ENCODE measurements at regions not wholly inside any gene's neighbourhood (a gene's known extent, or its start where the extent isn't known, plus 50 kb on each side); places are given as distances from the start of the nearest gene placed in this dataset.

DNA sequence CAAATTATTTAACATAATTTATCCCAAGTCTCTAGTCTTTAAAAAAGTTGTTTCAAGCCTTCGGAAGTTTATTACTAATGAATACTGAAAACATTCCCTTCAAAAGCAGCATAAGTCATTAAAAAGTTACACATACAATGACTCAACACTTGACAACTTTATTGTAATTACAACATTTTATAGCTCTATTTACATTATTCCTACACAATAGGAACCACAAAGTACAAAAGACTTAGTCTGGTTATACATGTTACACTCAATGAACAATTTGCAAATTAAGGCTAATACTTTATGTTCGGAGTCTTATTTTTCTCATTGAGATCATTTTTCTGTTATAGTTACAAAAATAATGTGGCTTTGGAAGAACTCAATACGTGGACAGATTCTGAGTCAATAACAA lies 114.4 kb upstream of the POF1B start:
- Histone ChIP-seq H3K9ac (ENCODE audit: insufficient read depth, low read length, poor library complexity, severe bottlenecking) (no peak overlapping the region), H4K20me1 (ENCODE audit: insufficient read depth, low read length) (no peaks in the 10 kb centered on the region), H2AFZ (ENCODE audit: insufficient read depth, low read depth, low read length, poor library complexity, severe bottlenecking) (no peak overlapping the region), H3K36me3 (replicated peaks in 1 of 2; ENCODE audit: control insufficient read depth in 1 of 2, insufficient read depth in 2 of 2, low read length in 2 of 2) (no peaks in the 10 kb centered on the region), H3K79me2 (ENCODE audit: insufficient read depth, low read length) (no peaks in the 10 kb centered on the region), H3K9me3 (replicated peaks in 1 of 2; ENCODE audit: control insufficient read depth in 1 of 2, insufficient read depth in 1 of 2, low read length in 2 of 2) (peaks cover 5 to 7% of the 10 kb centered on the region in 2 donors), H3K4me2 (replicated peaks; ENCODE audit: extremely low read depth, low read length, poor library complexity, severe bottlenecking) (no peak overlapping the region), H3K27ac (ENCODE audit: low read depth in 1 of 2, low read length in 2 of 2) (no peak overlapping the region), H3K4me1 (ENCODE audit: control insufficient read depth in 1 of 2, insufficient read depth in 2 of 2, low read length in 2 of 2) (no peaks in the 10 kb centered on the region), H3K4me3 (replicated peaks in 1 of 3; ENCODE audit: low read depth in 2 of 3, low read length in 3 of 3) (no peak overlapping the region), H3K27me3 (ENCODE audit: control insufficient read depth in 2 of 2, insufficient read depth in 2 of 2, low read length in 2 of 2) (no peaks in the 10 kb centered on the region)
- intact Hi-C loops (cut with micrococcal nuclease) = no loop called here
- H3K27ac Mint-ChIP-seq = no peak overlapping the region
- no peaks in the 10 kb centered on the region for H3K36me3 Mint-ChIP-seq
- H3K9me3 Mint-ChIP-seq = peaks cover 0 to 6% (median 0%) of the 10 kb centered on the region in 7 donors
- no peak for DNase-seq
- no CpG with 5 or more reads among the region's 3 CpGs for WGBS (ENCODE audit: insufficient coverage)
- TF ChIP-seq, protein P1, sequence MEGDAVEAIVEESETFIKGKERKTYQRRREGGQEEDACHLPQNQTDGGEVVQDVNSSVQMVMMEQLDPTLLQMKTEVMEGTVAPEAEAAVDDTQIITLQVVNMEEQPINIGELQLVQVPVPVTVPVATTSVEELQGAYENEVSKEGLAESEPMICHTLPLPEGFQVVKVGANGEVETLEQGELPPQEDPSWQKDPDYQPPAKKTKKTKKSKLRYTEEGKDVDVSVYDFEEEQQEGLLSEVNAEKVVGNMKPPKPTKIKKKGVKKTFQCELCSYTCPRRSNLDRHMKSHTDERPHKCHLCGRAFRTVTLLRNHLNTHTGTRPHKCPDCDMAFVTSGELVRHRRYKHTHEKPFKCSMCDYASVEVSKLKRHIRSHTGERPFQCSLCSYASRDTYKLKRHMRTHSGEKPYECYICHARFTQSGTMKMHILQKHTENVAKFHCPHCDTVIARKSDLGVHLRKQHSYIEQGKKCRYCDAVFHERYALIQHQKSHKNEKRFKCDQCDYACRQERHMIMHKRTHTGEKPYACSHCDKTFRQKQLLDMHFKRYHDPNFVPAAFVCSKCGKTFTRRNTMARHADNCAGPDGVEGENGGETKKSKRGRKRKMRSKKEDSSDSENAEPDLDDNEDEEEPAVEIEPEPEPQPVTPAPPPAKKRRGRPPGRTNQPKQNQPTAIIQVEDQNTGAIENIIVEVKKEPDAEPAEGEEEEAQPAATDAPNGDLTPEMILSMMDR (IDR thresholded peaks at IDR 0.05) = no peak
- H3K27me3 Mint-ChIP-seq (ENCODE audit: low read depth in 3 of 3) = peaks cover 0 to 3% (median 0%) of the 10 kb centered on the region in 3 donors
- H3K4me3 Mint-ChIP-seq = no peak overlapping the region
- no peaks in the 10 kb centered on the region for H3K4me1 Mint-ChIP-seq

DNA sequence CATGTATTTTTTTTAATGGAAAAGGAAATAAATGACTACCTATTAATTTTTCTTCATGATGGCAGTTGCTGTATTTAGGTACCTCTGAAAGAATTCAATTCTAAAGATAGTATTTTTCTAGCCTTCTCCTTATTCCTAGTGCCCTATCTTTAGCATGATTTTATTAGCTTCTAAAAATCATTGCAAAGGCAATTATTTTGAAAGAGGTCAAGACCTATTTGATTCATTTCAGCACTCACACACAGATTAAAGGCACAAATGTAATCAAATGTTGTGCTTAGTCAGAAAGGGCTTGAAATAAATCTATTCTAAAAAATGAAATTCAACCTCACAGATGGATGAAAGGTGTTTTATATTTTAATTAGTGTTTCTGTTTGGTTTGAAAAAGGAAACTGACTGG lies 74.8 kb upstream of the POF1B start:
- no peaks in the 10 kb centered on the region for H3K27me3 Mint-ChIP-seq (ENCODE audit: low read depth in 3 of 3)
- H3K36me3 ChIP-seq (replicated peaks in 1 of 2; ENCODE audit: control insufficient read depth in 1 of 2, insufficient read depth in 2 of 2, low read length in 2 of 2) = no peaks in the 10 kb centered on the region
- H3K9me3 ChIP-seq (replicated peaks in 1 of 2; ENCODE audit: control insufficient read depth in 1 of 2, insufficient read depth in 1 of 2, low read length in 2 of 2) = no peaks in the 10 kb centered on the region
- no peaks in the 10 kb centered on the region for H3K79me2 ChIP-seq (ENCODE audit: insufficient read depth, low read length)
- H3K9me3 Mint-ChIP-seq = no peaks in the 10 kb centered on the region
- H3K27ac ChIP-seq (ENCODE audit: low read depth in 1 of 2, low read length in 2 of 2) = no peak overlapping the region
- H2AFZ ChIP-seq (ENCODE audit: insufficient read depth, low read depth, low read length, poor library complexity, severe bottlenecking) = no peak overlapping the region
- H3K4me1 ChIP-seq (ENCODE audit: control insufficient read depth in 1 of 2, insufficient read depth in 2 of 2, low read length in 2 of 2) = no peaks in the 10 kb centered on the region
- no peaks in the 10 kb centered on the region for H3K4me1 Mint-ChIP-seq
- H3K27me3 ChIP-seq (ENCODE audit: control insufficient read depth in 2 of 2, insufficient read depth in 2 of 2, low read length in 2 of 2) = no peaks in the 10 kb centered on the region
- H4K20me1 ChIP-seq (ENCODE audit: insufficient read depth, low read length) = no peaks in the 10 kb centered on the region
- no peak for DNase-seq
- no peak overlapping the region for H3K27ac Mint-ChIP-seq
- H3K4me3 Mint-ChIP-seq = no peak overlapping the region
- intact Hi-C loops (cut with micrococcal nuclease) = no loop called here
- H3K4me3 ChIP-seq (replicated peaks in 1 of 3; ENCODE audit: low read depth in 2 of 3, low read length in 3 of 3) = no peak overlapping the region
- H3K4me2 ChIP-seq (replicated peaks; ENCODE audit: extremely low read depth, low read length, poor library complexity, severe bottlenecking) = no peak overlapping the region
- no peak overlapping the region for H3K9ac ChIP-seq (ENCODE audit: insufficient read depth, low read length, poor library complexity, severe bottlenecking)
- no peaks in the 10 kb centered on the region for H3K36me3 Mint-ChIP-seq
- TF ChIP-seq, protein P1 (IDR thresholded peaks at IDR 0.05) = no peak
